ENCODE measurements at regions not wholly inside any gene's neighbourhood (a gene's known extent, or its start where the extent isn't known, plus 50 kb on each side); places are given as distances from the start of the nearest gene placed in this dataset.

- TF ChIP-seq CTCF (IDR thresholded peaks at IDR 0.05 in 4 of 5, conservative IDR thresholded peaks at IDR 0.05 in 1 of 5) (no peak), POLR2A (IDR thresholded peaks at IDR 0.05) (no peak)
Observed at GRCh38 chr2:142778289-142778688, 99.2 kb upstream of the KYNU start.

Measured in gastrocnemius medialis (tissue), 4 donors.